ENCODE measurements at regions not wholly inside any gene's neighbourhood (a gene's known extent, or its start where the extent isn't known, plus 50 kb on each side); places are given as distances from the start of the nearest gene placed in this dataset.

DNA sequence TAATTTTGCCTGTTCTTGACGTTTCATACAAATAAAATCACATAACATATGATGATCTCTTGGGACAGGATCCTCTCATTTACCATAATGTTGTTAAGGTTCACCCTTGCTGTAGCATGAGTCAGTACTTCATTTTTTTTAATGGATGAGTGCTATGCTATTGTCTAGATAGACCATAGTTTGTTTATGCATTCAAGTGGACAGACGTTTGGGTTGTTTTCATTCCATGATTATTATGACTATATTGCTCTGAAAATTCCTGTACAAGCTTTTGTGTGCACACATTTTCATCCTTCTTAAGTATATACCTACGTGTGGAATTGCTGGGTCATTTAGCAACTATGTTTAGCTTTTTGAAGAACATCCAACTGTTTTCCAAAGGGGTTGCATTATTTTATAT lies 325.6 kb upstream of the TMEM132C start:
- TF ChIP-seq, protein P1, sequence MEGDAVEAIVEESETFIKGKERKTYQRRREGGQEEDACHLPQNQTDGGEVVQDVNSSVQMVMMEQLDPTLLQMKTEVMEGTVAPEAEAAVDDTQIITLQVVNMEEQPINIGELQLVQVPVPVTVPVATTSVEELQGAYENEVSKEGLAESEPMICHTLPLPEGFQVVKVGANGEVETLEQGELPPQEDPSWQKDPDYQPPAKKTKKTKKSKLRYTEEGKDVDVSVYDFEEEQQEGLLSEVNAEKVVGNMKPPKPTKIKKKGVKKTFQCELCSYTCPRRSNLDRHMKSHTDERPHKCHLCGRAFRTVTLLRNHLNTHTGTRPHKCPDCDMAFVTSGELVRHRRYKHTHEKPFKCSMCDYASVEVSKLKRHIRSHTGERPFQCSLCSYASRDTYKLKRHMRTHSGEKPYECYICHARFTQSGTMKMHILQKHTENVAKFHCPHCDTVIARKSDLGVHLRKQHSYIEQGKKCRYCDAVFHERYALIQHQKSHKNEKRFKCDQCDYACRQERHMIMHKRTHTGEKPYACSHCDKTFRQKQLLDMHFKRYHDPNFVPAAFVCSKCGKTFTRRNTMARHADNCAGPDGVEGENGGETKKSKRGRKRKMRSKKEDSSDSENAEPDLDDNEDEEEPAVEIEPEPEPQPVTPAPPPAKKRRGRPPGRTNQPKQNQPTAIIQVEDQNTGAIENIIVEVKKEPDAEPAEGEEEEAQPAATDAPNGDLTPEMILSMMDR (IDR thresholded peaks at IDR 0.05; ENCODE audit: insufficient read depth, low read length) = no peak
- TF ChIP-seq, protein P2, sequence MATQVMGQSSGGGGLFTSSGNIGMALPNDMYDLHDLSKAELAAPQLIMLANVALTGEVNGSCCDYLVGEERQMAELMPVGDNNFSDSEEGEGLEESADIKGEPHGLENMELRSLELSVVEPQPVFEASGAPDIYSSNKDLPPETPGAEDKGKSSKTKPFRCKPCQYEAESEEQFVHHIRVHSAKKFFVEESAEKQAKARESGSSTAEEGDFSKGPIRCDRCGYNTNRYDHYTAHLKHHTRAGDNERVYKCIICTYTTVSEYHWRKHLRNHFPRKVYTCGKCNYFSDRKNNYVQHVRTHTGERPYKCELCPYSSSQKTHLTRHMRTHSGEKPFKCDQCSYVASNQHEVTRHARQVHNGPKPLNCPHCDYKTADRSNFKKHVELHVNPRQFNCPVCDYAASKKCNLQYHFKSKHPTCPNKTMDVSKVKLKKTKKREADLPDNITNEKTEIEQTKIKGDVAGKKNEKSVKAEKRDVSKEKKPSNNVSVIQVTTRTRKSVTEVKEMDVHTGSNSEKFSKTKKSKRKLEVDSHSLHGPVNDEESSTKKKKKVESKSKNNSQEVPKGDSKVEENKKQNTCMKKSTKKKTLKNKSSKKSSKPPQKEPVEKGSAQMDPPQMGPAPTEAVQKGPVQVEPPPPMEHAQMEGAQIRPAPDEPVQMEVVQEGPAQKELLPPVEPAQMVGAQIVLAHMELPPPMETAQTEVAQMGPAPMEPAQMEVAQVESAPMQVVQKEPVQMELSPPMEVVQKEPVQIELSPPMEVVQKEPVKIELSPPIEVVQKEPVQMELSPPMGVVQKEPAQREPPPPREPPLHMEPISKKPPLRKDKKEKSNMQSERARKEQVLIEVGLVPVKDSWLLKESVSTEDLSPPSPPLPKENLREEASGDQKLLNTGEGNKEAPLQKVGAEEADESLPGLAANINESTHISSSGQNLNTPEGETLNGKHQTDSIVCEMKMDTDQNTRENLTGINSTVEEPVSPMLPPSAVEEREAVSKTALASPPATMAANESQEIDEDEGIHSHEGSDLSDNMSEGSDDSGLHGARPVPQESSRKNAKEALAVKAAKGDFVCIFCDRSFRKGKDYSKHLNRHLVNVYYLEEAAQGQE (IDR thresholded peaks at IDR 0.05; ENCODE audit: insufficient replicate concordance, low read depth) = no peak
- TF ChIP-seq POLR2AphosphoS5 (IDR thresholded peaks at IDR 0.05; ENCODE audit: low read depth) = no peak
- no peak for TF ChIP-seq GABPA (IDR thresholded peaks at IDR 0.05; ENCODE audit: low read depth)

All from HL-60 (cell line).